ENCODE measurements at regions not wholly inside any gene's neighbourhood (a gene's known extent, or its start where the extent isn't known, plus 50 kb on each side); places are given as distances from the start of the nearest gene placed in this dataset.
"Not testable (repeated sequence)": the region's sequence is repeated elsewhere in the genome, so short reads cannot be mapped to it uniquely, and the experiment has no call there.

DNA sequence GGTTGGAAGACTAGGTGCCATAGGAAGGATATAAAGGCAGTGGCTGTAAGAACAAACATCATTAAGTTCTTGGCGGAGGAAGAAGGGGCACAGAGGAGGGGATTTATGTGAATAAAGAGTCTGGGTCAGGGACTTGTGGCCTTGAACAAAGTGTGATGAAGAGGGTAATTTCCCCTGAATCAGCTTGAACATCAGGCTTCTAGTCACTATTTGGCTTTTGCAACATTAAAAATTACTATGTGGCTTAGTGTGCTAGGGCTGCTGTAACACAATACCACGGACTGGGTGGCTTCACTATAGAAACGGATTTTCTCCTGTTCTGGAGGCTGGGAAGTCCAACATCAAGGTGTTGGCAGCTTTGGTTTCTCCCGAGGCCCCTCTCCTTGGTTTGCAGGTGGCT, 70.5 kb upstream of the CNIH3 start:
- H3K4me3 ChIP-seq (ENCODE audit: low read depth, low read length): no peak overlapping the region
- TF ChIP-seq, protein P1, sequence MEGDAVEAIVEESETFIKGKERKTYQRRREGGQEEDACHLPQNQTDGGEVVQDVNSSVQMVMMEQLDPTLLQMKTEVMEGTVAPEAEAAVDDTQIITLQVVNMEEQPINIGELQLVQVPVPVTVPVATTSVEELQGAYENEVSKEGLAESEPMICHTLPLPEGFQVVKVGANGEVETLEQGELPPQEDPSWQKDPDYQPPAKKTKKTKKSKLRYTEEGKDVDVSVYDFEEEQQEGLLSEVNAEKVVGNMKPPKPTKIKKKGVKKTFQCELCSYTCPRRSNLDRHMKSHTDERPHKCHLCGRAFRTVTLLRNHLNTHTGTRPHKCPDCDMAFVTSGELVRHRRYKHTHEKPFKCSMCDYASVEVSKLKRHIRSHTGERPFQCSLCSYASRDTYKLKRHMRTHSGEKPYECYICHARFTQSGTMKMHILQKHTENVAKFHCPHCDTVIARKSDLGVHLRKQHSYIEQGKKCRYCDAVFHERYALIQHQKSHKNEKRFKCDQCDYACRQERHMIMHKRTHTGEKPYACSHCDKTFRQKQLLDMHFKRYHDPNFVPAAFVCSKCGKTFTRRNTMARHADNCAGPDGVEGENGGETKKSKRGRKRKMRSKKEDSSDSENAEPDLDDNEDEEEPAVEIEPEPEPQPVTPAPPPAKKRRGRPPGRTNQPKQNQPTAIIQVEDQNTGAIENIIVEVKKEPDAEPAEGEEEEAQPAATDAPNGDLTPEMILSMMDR (IDR thresholded peaks at IDR 0.05; ENCODE audit: low read depth, low read length): no peak
- no peak for DNase-seq (ENCODE audit: low read depth, low spot score)
- in situ Hi-C loops (cut with HindIII; ENCODE audit: low sequenced_read_pairs): no loop called here

DNA sequence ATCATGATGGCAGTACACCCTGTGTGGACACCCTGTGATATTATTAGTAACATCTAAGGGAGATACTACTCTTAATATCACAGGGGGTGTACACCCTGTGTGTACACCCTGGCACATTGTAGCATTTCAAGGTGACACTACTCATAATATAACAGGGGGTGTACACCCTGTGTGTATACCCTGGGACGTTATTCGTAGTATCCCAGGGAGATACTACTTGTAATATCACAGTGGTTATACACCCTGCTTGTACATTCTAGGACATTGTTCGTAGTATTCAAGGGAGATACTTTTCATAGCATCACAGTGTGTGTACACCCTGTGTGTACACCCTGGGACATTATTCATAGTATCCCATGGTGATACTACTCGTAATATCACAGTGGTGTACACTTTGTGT, 67.4 kb upstream of the CNIH3 start:
- in situ Hi-C loops (cut with HindIII; ENCODE audit: low sequenced_read_pairs): no loop called here
- TF ChIP-seq, protein P1 (IDR thresholded peaks at IDR 0.05; ENCODE audit: low read depth, low read length): no peak
- no peak for DNase-seq (ENCODE audit: low read depth, low spot score)
- H3K4me3 ChIP-seq (ENCODE audit: low read depth, low read length): no peak overlapping the region

DNA sequence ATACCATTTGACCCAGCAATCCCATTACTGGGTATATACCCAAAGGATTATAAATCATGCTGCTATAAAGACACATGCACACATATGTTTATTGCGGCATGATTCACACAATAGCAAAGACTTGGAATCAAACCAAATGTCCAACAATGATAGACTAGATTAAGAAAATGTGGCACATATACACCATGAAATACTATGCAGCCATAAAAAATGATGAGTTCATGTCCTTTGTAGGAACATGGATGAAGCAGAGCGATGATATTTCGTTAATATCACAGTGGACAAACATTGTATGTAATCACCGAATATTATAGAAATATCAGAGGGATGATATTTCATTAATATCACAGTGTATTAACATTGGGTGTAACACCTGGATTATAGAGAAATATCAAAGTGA, 64.9 kb upstream of the CNIH3 start:
- in situ Hi-C loops (cut with HindIII; ENCODE audit: low sequenced_read_pairs); DNase-seq (ENCODE audit: low read depth, low spot score); H3K4me3 ChIP-seq (ENCODE audit: low read depth, low read length): not testable (repeated sequence)

DNA sequence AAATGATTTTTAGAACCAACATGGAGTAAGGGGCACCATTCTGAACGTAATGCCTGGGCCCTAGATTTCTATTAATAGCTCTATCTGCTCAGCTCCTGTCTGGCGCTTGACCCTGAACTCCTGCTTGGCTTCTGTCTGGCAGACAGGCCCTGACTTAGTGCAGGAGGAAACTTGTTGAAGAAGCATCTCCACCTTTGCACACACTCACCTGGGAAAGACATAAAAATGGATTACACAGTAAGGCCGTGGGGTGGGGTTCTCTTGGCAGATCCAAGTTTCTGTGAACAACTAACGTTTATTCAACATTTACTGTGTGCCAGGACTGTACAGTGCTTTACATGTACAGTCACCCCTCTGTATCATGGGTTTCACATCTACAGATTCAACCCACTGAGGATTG, 62.1 kb upstream of the CNIH3 start:
- H3K4me3 ChIP-seq (ENCODE audit: low read depth, low read length): no peak overlapping the region
- TF ChIP-seq, protein P1 (IDR thresholded peaks at IDR 0.05; ENCODE audit: low read depth, low read length): no peak
- no peak for DNase-seq (ENCODE audit: low read depth, low spot score)
- in situ Hi-C loops (cut with HindIII; ENCODE audit: low sequenced_read_pairs): no loop called here

DNA sequence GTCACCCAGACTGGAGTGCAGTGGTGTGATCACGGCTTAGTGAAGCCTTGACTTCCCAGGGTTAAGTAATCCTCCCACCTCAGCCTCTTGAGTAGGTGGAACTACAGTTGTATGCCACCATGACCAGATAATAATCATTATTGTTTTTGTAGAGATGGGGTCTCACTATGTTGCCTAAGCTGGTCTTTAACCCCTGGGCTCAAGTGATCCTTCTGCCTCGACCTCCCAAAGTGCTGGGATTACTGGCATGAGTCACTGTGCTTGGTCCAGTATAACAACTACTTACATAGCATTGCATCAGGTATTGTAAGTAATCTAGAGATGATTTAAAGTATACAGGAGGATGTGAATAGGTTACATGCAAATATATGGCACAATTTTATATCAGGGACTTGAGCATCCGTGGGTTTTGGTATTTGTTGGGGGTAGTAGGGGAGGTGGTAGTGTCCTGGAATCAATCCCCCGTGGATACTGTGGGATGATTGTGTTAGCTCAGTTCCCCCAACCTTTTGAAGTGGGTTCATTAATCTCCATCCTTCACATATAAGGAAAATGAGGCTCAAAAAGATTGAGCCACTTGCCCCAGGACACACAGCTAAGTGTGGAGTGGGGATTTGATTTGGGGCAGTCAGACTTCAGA, 61.4 kb upstream of the CNIH3 start:
- TF ChIP-seq, protein P1 (IDR thresholded peaks at IDR 0.05; ENCODE audit: low read depth, low read length): no peak

DNA sequence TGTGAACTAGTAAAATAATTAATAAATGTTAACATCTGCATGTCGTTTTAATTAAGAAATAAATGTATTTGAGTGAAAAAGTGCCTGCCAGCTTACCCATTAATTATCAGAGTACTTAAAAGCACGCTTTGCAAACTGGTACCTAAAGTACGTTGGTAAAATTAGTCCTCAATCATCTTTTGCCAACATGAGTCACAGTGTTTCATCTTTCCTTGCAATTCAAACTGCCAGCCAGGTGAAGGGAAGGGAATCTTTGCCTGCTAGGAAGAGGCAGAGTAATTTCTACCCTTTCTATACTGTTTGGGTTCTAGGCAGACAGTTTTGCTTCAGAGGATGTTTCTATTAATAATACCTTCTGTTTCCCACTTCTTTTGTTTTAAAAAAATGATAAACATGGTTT, 57.2 kb upstream of the CNIH3 start:
- TF ChIP-seq, protein P1 (IDR thresholded peaks at IDR 0.05; ENCODE audit: low read depth, low read length): no peak
- no peak overlapping the region for H3K4me3 ChIP-seq (ENCODE audit: low read depth, low read length)
- DNase-seq (ENCODE audit: low read depth, low spot score): no peak
- in situ Hi-C loops (cut with HindIII; ENCODE audit: low sequenced_read_pairs): no loop called here

More for the DNA sequence above, 61.4 kb upstream of the CNIH3 start:
- in situ Hi-C loops (cut with HindIII; ENCODE audit: low sequenced_read_pairs): no loop called here
- H3K4me3 ChIP-seq (ENCODE audit: low read depth, low read length): no peak overlapping the region
- no peak for DNase-seq (ENCODE audit: low read depth, low spot score)

DNA sequence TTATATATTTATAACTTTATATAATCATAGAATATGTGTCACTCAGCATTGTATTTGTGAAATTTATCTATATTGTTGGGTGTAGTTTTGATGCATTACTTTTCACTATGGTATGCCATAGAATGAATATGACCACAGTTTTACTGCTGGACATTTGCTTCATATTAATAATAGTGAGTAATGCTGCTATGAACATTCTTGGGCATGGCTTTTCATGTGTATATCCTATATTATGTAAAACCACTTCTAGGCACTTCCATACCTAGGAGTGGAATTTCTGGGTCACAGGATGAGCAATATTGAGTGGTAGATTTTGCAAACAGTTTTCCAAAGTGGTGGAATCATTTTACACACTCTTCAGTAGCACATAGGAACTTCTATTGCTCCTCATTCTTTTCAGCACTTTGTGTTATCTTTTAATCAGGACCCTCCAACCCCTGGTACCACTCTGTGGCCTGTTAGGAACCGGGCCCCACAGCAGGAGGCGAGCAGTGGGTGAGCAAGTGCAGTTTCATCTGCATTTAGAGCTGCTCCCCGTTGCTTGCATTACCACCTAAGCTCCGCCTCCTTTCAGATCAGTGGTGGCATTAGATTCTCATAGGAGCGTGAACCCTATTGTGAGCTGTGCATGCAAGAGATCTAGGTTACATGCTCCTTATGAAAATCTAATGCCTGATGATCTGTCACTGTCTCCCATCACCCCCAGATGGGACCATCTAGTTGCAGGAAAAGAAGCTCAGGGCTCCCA, 56.0 kb upstream of the CNIH3 start:
- TF ChIP-seq, protein P1 (IDR thresholded peaks at IDR 0.05; ENCODE audit: low read depth, low read length): no peak
- DNase-seq (ENCODE audit: low read depth, low spot score): no peak
- H3K4me3 ChIP-seq (ENCODE audit: low read depth, low read length): no peak overlapping the region
- in situ Hi-C loops (cut with HindIII; ENCODE audit: low sequenced_read_pairs): no loop called here

DNA sequence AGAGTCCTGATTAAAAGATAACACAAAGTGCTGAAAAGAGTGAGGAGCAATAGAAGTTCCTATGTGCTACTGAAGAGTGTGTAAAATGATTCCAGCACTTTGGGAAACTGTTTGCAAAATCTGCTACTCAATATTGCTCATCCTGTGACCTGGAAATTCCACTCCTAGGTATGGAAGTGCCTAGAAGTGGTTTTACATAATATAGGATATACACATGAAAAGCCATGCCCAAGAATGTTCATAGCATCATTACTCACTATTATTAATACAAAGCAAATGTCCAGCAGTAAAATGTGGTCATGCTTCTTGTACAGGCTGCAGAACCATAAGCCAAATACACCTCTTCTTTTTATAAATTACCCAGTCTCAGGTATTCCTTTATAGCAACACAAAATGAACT, 53.2 kb upstream of the CNIH3 start:
- H3K4me3 ChIP-seq (ENCODE audit: low read depth, low read length); DNase-seq (ENCODE audit: low read depth, low spot score); in situ Hi-C loops (cut with HindIII; ENCODE audit: low sequenced_read_pairs): not testable (repeated sequence)

Measured in astrocyte of the spinal cord (primary cell).